ENCODE measurements at regions not wholly inside any gene's neighbourhood (a gene's known extent, or its start where the extent isn't known, plus 50 kb on each side); places are given as distances from the start of the nearest gene placed in this dataset.

- Mint-ChIP-seq H3K27me3 (peaks cover 35 to 45% of the 10 kb centered on the region in 2 donors), H3K9me3 (peaks cover 4 to 8% of the 10 kb centered on the region in 2 donors), H3K27ac (no peak overlapping the region), H3K36me3 (no peaks in the 10 kb centered on the region), H3K4me1 (peaks cover 0 to 4% of the 10 kb centered on the region in 2 donors), H3K4me3 (no peak overlapping the region)
- no peak for DNase-seq
- no peak for ATAC-seq (replicated peaks)
Observed at GRCh38 chr20:50418890-50419642, 91.1 kb upstream of the PTPN1 start.

- peaks cover 0 to 4% of the 10 kb centered on the region in 2 donors for H3K4me1 Mint-ChIP-seq
- no peaks in the 10 kb centered on the region for H3K36me3 Mint-ChIP-seq
- peaks cover 40 to 46% of the 10 kb centered on the region in 2 donors for H3K27me3 Mint-ChIP-seq
- no peak for DNase-seq
- H3K9me3 Mint-ChIP-seq = peaks cover 4 to 8% of the 10 kb centered on the region in 2 donors
- no peak overlapping the region for H3K27ac Mint-ChIP-seq
- ATAC-seq (replicated peaks) = no peak
- H3K4me3 Mint-ChIP-seq = no peak overlapping the region
Observed at GRCh38 chr20:50420380-50420779, 89.8 kb upstream of the PTPN1 start.

DNA sequence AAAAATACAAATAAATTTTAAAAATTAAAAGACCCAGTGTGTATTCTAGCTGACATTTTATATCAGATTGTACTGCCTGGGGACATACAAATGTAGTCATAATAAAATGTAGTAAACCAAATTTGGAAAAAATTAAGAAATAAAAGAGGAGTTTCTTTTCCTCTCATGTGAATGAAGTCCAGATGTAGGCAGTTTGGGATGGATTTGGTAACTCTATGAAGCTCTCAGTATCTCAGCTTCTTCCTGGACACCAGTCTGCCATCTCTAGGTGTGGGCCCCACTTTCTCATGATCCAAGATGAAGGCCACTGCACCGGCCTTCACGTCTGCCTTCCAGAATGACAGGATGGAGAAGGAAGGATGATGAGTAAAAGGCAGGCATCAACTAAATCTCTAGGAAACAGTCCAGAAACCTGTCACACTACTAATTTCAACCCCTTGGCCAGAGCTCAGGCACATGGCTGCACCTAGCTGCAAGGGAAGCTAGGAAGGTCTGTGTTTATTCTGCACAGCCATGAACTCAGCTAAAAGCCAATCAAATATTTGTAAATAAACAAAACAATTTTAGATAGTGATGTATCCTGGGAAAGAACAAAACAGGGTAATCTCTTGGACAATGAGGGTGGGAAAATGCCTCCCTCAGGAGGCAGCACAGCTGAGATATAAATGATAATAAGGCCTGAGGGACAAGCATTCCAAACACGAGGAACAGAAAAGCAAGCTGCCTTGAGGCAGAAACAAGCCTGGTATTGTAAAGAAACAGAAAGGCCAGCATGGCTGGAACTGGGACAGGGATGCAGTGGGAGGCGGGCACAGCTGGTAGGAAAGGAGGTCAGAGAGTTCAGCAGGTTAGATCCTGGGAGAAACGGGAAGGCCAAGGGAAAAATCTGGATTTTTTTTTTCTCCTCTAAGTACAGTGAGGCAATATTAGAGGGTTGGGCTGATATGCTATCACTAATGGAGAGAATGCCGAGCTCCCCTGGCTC lies 88.5 kb upstream of the PTPN1 start:
- Mint-ChIP-seq H3K4me3 (no peak overlapping the region), H3K4me1 (peaks cover 0 to 4% of the 10 kb centered on the region in 2 donors), H3K36me3 (no peaks in the 10 kb centered on the region), H3K9me3 (peaks cover 4 to 8% of the 10 kb centered on the region in 2 donors), H3K27ac (no peak overlapping the region), H3K27me3 (peaks cover 33 to 38% of the 10 kb centered on the region in 2 donors)
- DNase-seq (no peak), ATAC-seq (replicated peaks) (no peak)

GRCh38 chr20:50423758-50424157 lies 86.4 kb upstream of the PTPN1 start:
- Mint-ChIP-seq H3K27me3 (peaks cover 30 to 33% of the 10 kb centered on the region in 2 donors), H3K9me3 (peaks cover 4 to 8% of the 10 kb centered on the region in 2 donors), H3K4me1 (peaks cover 2 to 7% of the 10 kb centered on the region in 2 donors), H3K4me3 (no peak overlapping the region), H3K36me3 (no peaks in the 10 kb centered on the region), H3K27ac (no peak overlapping the region)
- DNase-seq (no peak), ATAC-seq (replicated peaks) (no peak)

GRCh38 chr20:50425076-50425475 lies 85.1 kb upstream of the PTPN1 start:
- H3K4me1 Mint-ChIP-seq = peaks cover 2 to 7% of the 10 kb centered on the region in 2 donors
- H3K27me3 Mint-ChIP-seq = peaks cover 20 to 22% of the 10 kb centered on the region in 2 donors
- ATAC-seq (replicated peaks) = peak in 1 of 2 donors; percentile 18
- no peak for DNase-seq
- H3K9me3 Mint-ChIP-seq = peaks cover 0 to 3% of the 10 kb centered on the region in 2 donors
- no peak overlapping the region for H3K4me3 Mint-ChIP-seq
- H3K36me3 Mint-ChIP-seq = no peaks in the 10 kb centered on the region
- no peak overlapping the region for H3K27ac Mint-ChIP-seq

DNA sequence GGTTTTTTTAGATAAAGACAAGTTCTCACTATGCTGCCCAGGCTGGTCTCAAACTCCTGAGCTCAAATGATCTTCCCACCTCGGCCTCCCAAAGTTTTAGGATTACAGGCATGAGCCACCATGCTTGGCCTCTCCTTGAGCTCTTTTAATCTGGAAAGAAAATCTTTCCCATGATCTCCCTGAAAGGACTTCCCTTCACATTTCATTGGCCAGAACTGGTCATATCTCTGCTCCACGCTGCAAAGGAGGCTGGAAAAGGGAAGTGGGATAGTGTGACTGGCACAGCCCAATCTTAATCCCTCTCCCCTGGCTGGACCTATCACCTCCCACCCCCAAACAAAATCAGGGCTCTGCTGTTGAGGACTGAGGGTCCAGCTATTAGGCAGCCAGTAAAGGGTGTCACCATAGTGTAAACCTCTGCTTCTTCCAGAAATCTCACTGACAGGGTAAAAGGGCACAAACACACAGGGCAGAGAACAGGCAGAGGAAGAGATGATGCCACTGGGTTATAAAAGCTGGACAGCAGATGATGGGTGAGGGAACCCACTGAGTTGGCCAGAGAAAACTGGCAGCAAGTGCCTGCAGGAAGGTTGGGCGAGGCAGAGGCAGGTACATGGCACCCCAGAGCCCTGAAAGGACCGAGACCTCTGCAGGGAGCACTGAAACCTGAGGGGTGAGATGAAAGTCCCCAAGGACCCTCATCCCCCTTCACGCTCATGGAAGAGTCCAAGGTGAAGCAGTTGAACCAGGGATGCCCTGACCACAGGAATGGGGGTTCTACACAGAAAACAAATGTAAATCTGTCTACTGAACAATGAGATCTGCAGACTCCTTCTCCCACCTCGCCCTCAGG lies 83.1 kb upstream of the PTPN1 start:
- peaks cover 28 to 35% of the 10 kb centered on the region in 2 donors for H3K27me3 Mint-ChIP-seq
- no peak for ATAC-seq (replicated peaks)
- H3K4me1 Mint-ChIP-seq = peaks cover 2 to 7% of the 10 kb centered on the region in 2 donors
- no peak for DNase-seq
- H3K4me3 Mint-ChIP-seq = no peak overlapping the region
- no peaks in the 10 kb centered on the region for H3K9me3 Mint-ChIP-seq
- H3K27ac Mint-ChIP-seq = no peak overlapping the region
- H3K36me3 Mint-ChIP-seq = no peaks in the 10 kb centered on the region

DNA sequence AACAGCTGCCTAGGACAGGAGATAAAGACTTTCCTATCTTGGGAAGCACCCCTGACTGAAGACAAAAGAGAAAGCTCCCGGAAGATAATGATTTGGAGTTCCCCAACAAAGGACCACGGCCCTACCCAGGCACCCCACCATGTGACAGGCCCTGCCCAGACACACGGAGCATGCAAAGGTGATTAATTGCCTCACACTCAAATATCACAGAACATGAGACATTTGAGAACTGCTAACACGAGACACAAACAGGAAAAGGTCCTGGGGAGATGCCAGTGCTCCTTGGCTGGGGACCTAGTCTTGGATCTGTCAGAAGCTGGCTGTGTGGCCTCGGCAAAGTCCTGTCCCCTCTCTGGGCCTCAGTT lies 82.5 kb upstream of the PTPN1 start:
- no peak for DNase-seq
- Mint-ChIP-seq H3K4me1 (peaks cover 2 to 7% of the 10 kb centered on the region in 2 donors), H3K4me3 (no peak overlapping the region), H3K27ac (no peak overlapping the region), H3K36me3 (no peaks in the 10 kb centered on the region), H3K9me3 (no peaks in the 10 kb centered on the region), H3K27me3 (peaks cover 27 to 38% of the 10 kb centered on the region in 2 donors)
- ATAC-seq (replicated peaks) = peak in 1 of 2 donors; percentile 45

GRCh38 chr20:50428097-50428828 lies 81.9 kb upstream of the PTPN1 start:
- Mint-ChIP-seq H3K4me1 (peaks cover 2 to 7% of the 10 kb centered on the region in 2 donors), H3K27me3 (peaks cover 30 to 42% of the 10 kb centered on the region in 2 donors), H3K36me3 (no peaks in the 10 kb centered on the region), H3K9me3 (no peaks in the 10 kb centered on the region), H3K4me3 (no peak overlapping the region), H3K27ac (no peak overlapping the region)
- DNase-seq (no peak), ATAC-seq (replicated peaks) (no peak)

- no peak overlapping the region for H3K4me3 Mint-ChIP-seq
- H3K36me3 Mint-ChIP-seq = no peaks in the 10 kb centered on the region
- H3K27ac Mint-ChIP-seq = peak overlapping the region; percentile 25
- ATAC-seq (replicated peaks) (no peak), DNase-seq (no peak)
- peaks cover 24 to 37% of the 10 kb centered on the region in 2 donors for H3K27me3 Mint-ChIP-seq
- H3K9me3 Mint-ChIP-seq = no peaks in the 10 kb centered on the region
- H3K4me1 Mint-ChIP-seq = peaks cover 0 to 7% of the 10 kb centered on the region in 2 donors
Observed at GRCh38 chr20:50429412-50429811, 80.8 kb upstream of the PTPN1 start.

DNA sequence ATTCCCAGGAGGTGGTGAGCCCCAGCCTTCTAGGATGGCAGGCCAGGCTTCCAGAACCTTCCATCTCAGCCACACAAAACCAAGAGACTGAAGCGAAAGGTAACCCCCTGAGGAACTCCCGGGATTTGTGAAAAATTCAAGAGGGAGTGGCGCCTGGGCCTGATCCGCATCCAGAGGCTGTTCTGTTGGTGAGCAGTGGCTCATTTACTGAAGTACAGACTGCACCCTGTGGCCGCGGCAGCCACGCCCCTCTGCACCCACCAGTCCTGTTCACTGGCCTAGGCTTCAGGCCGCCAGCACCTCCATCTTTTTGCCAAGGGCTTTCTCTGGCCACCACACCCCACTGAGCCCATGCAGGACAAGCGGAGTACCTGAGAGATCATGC lies 79.1 kb upstream of the PTPN1 start:
- DNase-seq (no peak), ATAC-seq (replicated peaks) (no peak)
- Mint-ChIP-seq H3K27me3 (peaks cover 27 to 43% of the 10 kb centered on the region in 2 donors), H3K4me3 (no peak overlapping the region), H3K27ac (no peak overlapping the region), H3K4me1 (peaks cover 0 to 7% of the 10 kb centered on the region in 2 donors), H3K9me3 (no peaks in the 10 kb centered on the region), H3K36me3 (no peaks in the 10 kb centered on the region)

DNA sequence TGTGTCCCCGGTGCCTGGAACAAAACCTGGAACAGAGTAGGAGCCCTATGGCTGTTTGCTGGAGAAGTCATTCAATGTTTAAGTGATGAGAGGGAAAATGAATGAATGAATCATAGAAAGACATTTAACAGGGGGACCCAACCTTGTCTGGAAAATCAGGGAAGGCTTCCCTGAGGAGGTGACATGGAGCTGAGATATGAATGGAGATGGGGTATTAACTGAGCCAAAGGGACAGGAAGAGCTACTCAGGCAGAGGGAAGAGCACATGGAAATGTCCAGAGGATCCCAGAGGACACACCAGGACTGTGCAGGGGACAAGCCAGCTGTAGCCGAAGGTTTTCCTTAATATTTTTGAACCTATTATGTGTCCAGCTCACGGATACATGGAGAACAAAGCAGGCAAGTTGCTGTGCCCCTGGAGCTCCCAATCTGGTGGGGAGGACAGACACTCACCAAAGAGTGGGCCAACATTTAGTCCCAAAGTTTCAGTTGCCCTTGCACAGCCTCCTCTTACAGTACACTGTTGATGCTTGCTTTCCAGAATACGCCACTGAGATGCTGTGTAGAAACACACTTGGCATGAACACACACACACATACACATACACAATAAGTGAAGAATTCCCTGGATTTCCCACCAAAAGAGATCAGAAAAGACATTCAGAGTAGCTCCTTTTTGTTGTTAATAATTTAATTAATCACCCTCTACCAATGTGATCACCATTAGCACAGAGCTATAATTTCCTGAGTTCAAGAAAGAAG lies 77.0 kb upstream of the PTPN1 start:
- H3K36me3 Mint-ChIP-seq = no peaks in the 10 kb centered on the region

DNA sequence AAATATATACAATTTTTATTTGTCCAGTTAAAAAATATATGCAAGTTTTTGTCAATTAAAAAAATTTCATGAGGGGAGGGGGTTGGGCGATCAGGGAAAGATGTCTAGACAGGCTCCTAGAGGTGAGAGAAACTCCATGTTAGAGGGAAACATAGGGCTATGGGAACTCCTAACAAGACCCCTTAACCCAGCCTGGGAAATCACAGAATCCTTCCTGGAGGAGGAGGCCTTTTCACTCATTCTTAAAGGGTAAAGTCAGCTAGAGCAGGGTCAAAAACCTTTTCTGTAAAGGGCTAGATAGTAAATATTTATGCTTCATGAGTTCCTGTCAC lies 75.9 kb upstream of the PTPN1 start:
- Mint-ChIP-seq H3K27me3 (peaks cover 28 to 36% of the 10 kb centered on the region in 2 donors), H3K27ac (no peak overlapping the region), H3K9me3 (no peaks in the 10 kb centered on the region), H3K36me3 (no peaks in the 10 kb centered on the region), H3K4me3 (no peak overlapping the region), H3K4me1 (no peaks in the 10 kb centered on the region)
- no peak for ATAC-seq (replicated peaks)
- DNase-seq = no peak

More for the DNA sequence above, 77.0 kb upstream of the PTPN1 start:
- no peak overlapping the region for H3K4me3 Mint-ChIP-seq
- no peak overlapping the region for H3K27ac Mint-ChIP-seq
- H3K27me3 Mint-ChIP-seq = peaks cover 28 to 36% of the 10 kb centered on the region in 2 donors
- no peaks in the 10 kb centered on the region for H3K4me1 Mint-ChIP-seq
- no peak for ATAC-seq (replicated peaks)
- DNase-seq = no peak
- no peaks in the 10 kb centered on the region for H3K9me3 Mint-ChIP-seq
